ENCODE measurements at regions not wholly inside any gene's neighbourhood (a gene's known extent, or its start where the extent isn't known, plus 50 kb on each side); places are given as distances from the start of the nearest gene placed in this dataset.

DNA sequence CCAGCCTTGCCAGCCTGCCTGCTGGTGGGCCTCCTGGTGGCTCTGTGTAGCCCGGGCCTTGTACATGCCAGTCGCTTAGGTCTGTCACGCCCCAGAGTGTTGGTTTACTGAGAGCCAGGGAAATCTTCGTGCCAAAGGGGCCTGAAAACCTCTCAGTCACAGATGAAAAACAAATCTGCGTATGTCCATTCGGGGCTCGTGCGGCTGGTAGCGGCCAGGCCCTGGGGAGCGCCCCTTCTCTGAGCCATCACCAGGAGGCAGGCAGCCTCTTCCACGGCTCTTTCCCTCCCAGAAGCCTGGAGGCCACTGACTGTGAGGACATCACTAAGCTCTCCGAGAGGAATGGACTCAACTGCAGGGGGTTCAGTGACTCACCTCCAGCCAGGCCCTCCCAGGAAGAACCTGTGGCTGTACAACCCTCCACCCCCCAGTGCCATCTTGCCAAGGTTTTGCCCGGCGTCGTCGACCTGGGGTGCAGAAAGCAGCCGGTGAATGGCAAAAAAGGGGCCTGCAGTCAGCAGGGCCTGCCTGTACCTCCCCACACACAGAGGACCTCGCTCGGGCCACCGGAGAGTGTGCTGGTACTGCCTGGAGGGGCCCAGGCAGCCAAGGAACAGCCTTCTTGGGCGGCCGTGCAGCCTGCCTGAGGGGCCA lies 162.2 kb downstream of the BCOR start:
- H4K20me1 ChIP-seq (ENCODE audit: control insufficient read depth, insufficient read depth, low read depth, low read length), result no peaks in the 10 kb centered on the region
- no peaks in the 10 kb centered on the region for H3K9me3 ChIP-seq (ENCODE audit: control insufficient read depth, insufficient read depth, low read length)
- no peak overlapping the region for H3K4me2 ChIP-seq (ENCODE audit: low read length)
- H3F3A ChIP-seq (ENCODE audit: control insufficient read depth, insufficient read depth), result no peaks in the 10 kb centered on the region
- no peaks in the 10 kb centered on the region for H3K9me2 ChIP-seq (replicated peaks; ENCODE audit: control insufficient read depth, low read length)
- H3K27ac ChIP-seq (ENCODE audit: low read depth, low read length), result no peak overlapping the region
- no peak overlapping the region for H3K4me3 ChIP-seq (ENCODE audit: low read length)
- H3K79me2 ChIP-seq (ENCODE audit: control insufficient read depth, low read length), result no peaks in the 10 kb centered on the region
- no peaks in the 10 kb centered on the region for H3K4me1 ChIP-seq (ENCODE audit: control insufficient read depth, low read length)
- no peaks in the 10 kb centered on the region for H3K27me3 ChIP-seq (ENCODE audit: control insufficient read depth, low read length)
- H3K36me3 ChIP-seq (ENCODE audit: control insufficient read depth, low read length), result no peaks in the 10 kb centered on the region
- TF ChIP-seq, protein P1, sequence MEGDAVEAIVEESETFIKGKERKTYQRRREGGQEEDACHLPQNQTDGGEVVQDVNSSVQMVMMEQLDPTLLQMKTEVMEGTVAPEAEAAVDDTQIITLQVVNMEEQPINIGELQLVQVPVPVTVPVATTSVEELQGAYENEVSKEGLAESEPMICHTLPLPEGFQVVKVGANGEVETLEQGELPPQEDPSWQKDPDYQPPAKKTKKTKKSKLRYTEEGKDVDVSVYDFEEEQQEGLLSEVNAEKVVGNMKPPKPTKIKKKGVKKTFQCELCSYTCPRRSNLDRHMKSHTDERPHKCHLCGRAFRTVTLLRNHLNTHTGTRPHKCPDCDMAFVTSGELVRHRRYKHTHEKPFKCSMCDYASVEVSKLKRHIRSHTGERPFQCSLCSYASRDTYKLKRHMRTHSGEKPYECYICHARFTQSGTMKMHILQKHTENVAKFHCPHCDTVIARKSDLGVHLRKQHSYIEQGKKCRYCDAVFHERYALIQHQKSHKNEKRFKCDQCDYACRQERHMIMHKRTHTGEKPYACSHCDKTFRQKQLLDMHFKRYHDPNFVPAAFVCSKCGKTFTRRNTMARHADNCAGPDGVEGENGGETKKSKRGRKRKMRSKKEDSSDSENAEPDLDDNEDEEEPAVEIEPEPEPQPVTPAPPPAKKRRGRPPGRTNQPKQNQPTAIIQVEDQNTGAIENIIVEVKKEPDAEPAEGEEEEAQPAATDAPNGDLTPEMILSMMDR (IDR thresholded peaks at IDR 0.05; ENCODE audit: low read depth, low read length, poor library complexity, severe bottlenecking), result no peak
- TF ChIP-seq EZH2phosphoT487 (IDR thresholded peaks at IDR 0.05; ENCODE audit: borderline replicate concordance, low read length), result no peak

DNA sequence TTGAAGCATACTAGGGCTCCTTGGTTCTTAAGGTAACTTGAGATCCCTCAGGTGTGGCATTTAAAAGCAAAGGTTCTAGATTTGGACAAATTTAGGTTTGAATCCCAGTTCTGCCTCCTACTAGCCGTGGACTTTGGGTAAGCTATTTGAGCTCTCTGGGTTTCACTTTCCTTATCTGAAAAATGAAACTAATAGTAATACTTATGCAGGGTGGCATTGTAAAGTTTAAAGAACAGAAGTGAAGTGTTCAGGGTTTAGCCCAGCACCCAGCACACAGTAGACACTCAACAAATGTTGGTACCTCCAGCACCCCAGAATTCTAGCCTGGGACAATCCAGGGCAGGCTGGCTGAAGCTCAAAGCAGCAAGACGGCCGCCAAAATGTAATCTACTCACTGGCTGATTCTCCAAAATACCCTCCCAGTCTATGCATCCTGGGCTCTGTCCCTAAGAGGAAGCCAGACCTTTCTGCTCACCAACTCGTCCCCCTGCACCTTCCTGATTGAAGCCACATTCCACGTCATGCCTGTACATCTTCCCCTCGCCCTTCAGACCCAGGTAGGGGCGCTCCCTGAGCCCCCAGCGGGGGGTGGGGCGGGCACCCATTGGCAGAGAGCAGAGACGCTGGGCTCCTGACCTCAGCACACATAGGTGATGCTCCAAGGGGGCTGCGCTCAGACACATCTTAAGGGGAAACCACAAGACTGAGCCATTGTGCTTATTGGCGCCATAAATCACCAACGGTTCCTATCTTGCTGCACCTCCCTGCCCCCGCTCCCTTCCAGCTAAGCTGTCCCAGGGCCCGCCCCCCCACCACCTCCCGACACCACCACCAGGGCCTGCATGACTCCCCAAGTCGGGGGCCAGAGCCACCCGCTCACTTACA lies 160.6 kb downstream of the BCOR start:
- Histone ChIP-seq H3K36me3 (ENCODE audit: control insufficient read depth, low read length) (no peaks in the 10 kb centered on the region), H3K4me3 (ENCODE audit: low read length) (no peak overlapping the region), H3F3A (ENCODE audit: control insufficient read depth, insufficient read depth) (no peaks in the 10 kb centered on the region), H3K4me2 (ENCODE audit: low read length) (no peak overlapping the region), H3K9me3 (ENCODE audit: control insufficient read depth, insufficient read depth, low read length) (no peaks in the 10 kb centered on the region), H3K9me2 (replicated peaks; ENCODE audit: control insufficient read depth, low read length) (no peaks in the 10 kb centered on the region), H3K79me2 (ENCODE audit: control insufficient read depth, low read length) (no peaks in the 10 kb centered on the region), H3K4me1 (ENCODE audit: control insufficient read depth, low read length) (no peaks in the 10 kb centered on the region), H3K27ac (ENCODE audit: low read depth, low read length) (no peak overlapping the region), H4K20me1 (ENCODE audit: control insufficient read depth, insufficient read depth, low read depth, low read length) (no peaks in the 10 kb centered on the region), H3K27me3 (ENCODE audit: control insufficient read depth, low read length) (no peaks in the 10 kb centered on the region)
- TF ChIP-seq, protein P1 (IDR thresholded peaks at IDR 0.05; ENCODE audit: low read depth, low read length, poor library complexity, severe bottlenecking), result no peak
- no peak for TF ChIP-seq EZH2phosphoT487 (IDR thresholded peaks at IDR 0.05; ENCODE audit: borderline replicate concordance, low read length)

- H3K27me3 ChIP-seq (ENCODE audit: control insufficient read depth, low read length), result no peaks in the 10 kb centered on the region
- H3K4me3 ChIP-seq (ENCODE audit: low read length), result no peak overlapping the region
- H3K27ac ChIP-seq (ENCODE audit: low read depth, low read length), result no peak overlapping the region
- no peaks in the 10 kb centered on the region for H3K9me2 ChIP-seq (replicated peaks; ENCODE audit: control insufficient read depth, low read length)
- no peaks in the 10 kb centered on the region for H3K4me1 ChIP-seq (ENCODE audit: control insufficient read depth, low read length)
- no peak overlapping the region for H3K4me2 ChIP-seq (ENCODE audit: low read length)
- TF ChIP-seq, protein P1 (IDR thresholded peaks at IDR 0.05; ENCODE audit: low read depth, low read length, poor library complexity, severe bottlenecking), result no peak
- no peak for TF ChIP-seq EZH2phosphoT487 (IDR thresholded peaks at IDR 0.05; ENCODE audit: borderline replicate concordance, low read length)
- H3F3A ChIP-seq (ENCODE audit: control insufficient read depth, insufficient read depth), result no peaks in the 10 kb centered on the region
- H4K20me1 ChIP-seq (ENCODE audit: control insufficient read depth, insufficient read depth, low read depth, low read length), result no peaks in the 10 kb centered on the region
- no peaks in the 10 kb centered on the region for H3K9me3 ChIP-seq (ENCODE audit: control insufficient read depth, insufficient read depth, low read length)
- H3K36me3 ChIP-seq (ENCODE audit: control insufficient read depth, low read length), result no peaks in the 10 kb centered on the region
- no peaks in the 10 kb centered on the region for H3K79me2 ChIP-seq (ENCODE audit: control insufficient read depth, low read length)
These were observed 159.3 kb downstream of the BCOR start for GRCh38 chrX:39938466-39938865.

Measured in DOHH2 (cell line).